AML-193 (cell line): ENCODE measurements at regions not wholly inside any gene's neighbourhood (a gene's known extent, or its start where the extent isn't known, plus 50 kb on each side); places are given as distances from the start of the nearest gene placed in this dataset.

Source experiments
- DNase-seq, 2 experiments: peaks; one replicate each; lab custom pipeline; 2025; lab: John Stamatoyannopoulos, UW

GRCh38 chr4:24164797-24165196 lies 274.9 kb upstream of the PPARGC1A start:
- DNase-seq: no peak

- no peak for DNase-seq
Observed at GRCh38 chr4:24164054-24164693, 274.3 kb upstream of the PPARGC1A start.

- no peak for DNase-seq
Observed at GRCh38 chr4:24163314-24163713, 273.5 kb upstream of the PPARGC1A start.

GRCh38 chr4:24160358-24160757 lies 270.5 kb upstream of the PPARGC1A start:
- no peak for DNase-seq

- DNase-seq: no peak
Observed at GRCh38 chr4:24158031-24158430, 268.2 kb upstream of the PPARGC1A start.

- no peak for DNase-seq
Observed at GRCh38 chr4:24150034-24150433, 260.2 kb upstream of the PPARGC1A start.

GRCh38 chr4:24146127-24146526 lies 256.3 kb upstream of the PPARGC1A start:
- no peak for DNase-seq

- DNase-seq: no peak
Observed at GRCh38 chr4:24145591-24145990, 255.7 kb upstream of the PPARGC1A start.

- no peak for DNase-seq
Observed at GRCh38 chr4:24144381-24144780, 254.5 kb upstream of the PPARGC1A start.

GRCh38 chr4:24143741-24144140 lies 253.9 kb upstream of the PPARGC1A start:
- DNase-seq: no peak

- DNase-seq: no peak
Observed at GRCh38 chr4:24141836-24142235, 252.0 kb upstream of the PPARGC1A start.

GRCh38 chr4:24140892-24141291 lies 251.0 kb upstream of the PPARGC1A start:
- no peak for DNase-seq

GRCh38 chr4:24137671-24138601 lies 248.1 kb upstream of the PPARGC1A start:
- DNase-seq: no peak

GRCh38 chr4:24131954-24132673 lies 242.3 kb upstream of the PPARGC1A start:
- no peak for DNase-seq

- no peak for DNase-seq
Observed at GRCh38 chr4:24130637-24131036, 240.8 kb upstream of the PPARGC1A start.

- DNase-seq: no peak
Observed at GRCh38 chr4:24126776-24127175, 236.9 kb upstream of the PPARGC1A start.

GRCh38 chr4:24121395-24122175 lies 231.7 kb upstream of the PPARGC1A start:
- no peak for DNase-seq

- DNase-seq: no peak
Observed at GRCh38 chr4:24117975-24118374, 228.1 kb upstream of the PPARGC1A start.

- DNase-seq: no peak
Observed at GRCh38 chr4:24116107-24116506, 226.3 kb upstream of the PPARGC1A start.

- DNase-seq: no peak
Observed at GRCh38 chr4:24114919-24115500, 225.2 kb upstream of the PPARGC1A start.

GRCh38 chr4:24114444-24114843 lies 224.6 kb upstream of the PPARGC1A start:
- no peak for DNase-seq

GRCh38 chr4:24112466-24112865 lies 222.6 kb upstream of the PPARGC1A start:
- no peak for DNase-seq
